Spleen (tissue), 11 donors: ENCODE measurements at regions not wholly inside any gene's neighbourhood (a gene's known extent, or its start where the extent isn't known, plus 50 kb on each side); places are given as distances from the start of the nearest gene placed in this dataset.

ENCODE experiments used
- DNase-seq: peaks from one replicate; pipeline ENCODE4 v3.0.0-alpha.2; 2020
- H3K27ac ChIP-seq, 8 donors: fragments of 200-600 bp; sonication (generic) in 7 of 8; 1 replicate in 4 of 8; 2 replicates in 4 of 8; pipeline versions ENCODE4 v1.5.0 to v1.8.0; 2016 to 2021; ENCODE audit warnings: inconsistent platforms in 4 of 8, mild to moderate bottlenecking in 4 of 8, moderate library complexity in 1 of 8
- H3K27me3 ChIP-seq, 7 donors: fragments of 200-600 bp; sonication (generic) in 6 of 7; replicated peaks in 1 of 7; 1 replicate in 4 of 7; 2 replicates in 3 of 7; pipeline versions ENCODE4 v1.5.0 to v1.8.0; 2016 to 2021; ENCODE audit warnings: inconsistent platforms in 3 of 7, mild to moderate bottlenecking in 1 of 7
- H3K36me3 ChIP-seq, 6 donors: fragments of 200-600 bp; sonication (generic) in 5 of 6; 1 replicate in 4 of 6; 2 replicates in 2 of 6; pipeline versions ENCODE4 v1.5.0 to v1.8.0; 2016 to 2021; ENCODE audit warnings: inconsistent platforms in 2 of 6
- H3K4me1 ChIP-seq, 6 donors: fragments of 200-600 bp; sonication (generic) in 5 of 6; 1 replicate in 3 of 6; 2 replicates in 3 of 6; pipeline versions ENCODE4 v1.5.0 to v1.8.0; 2016 to 2021; ENCODE audit warnings: inconsistent platforms in 3 of 6
- H3K4me3 ChIP-seq, 8 donors: fragments of 200-600 bp; sonication (generic) in 7 of 8; 1 replicate in 4 of 8; 2 replicates in 4 of 8; pipeline versions ENCODE4 v1.5.0 to v1.8.0; 2016 to 2021; ENCODE audit warnings: inconsistent platforms in 4 of 8, mild to moderate bottlenecking in 4 of 8, moderate library complexity in 2 of 8
- H3K9me3 ChIP-seq, 8 donors: fragments of 200-600 bp; sonication (generic) in 7 of 8; 1 replicate in 4 of 8; 2 replicates in 4 of 8; pipeline versions ENCODE4 v1.5.0 to v1.8.0; 2016 to 2021; ENCODE audit warnings: inconsistent platforms in 4 of 8
- CTCF ChIP-seq, 11 experiments: fragments of 200-600 bp in 7 of 11; fragments of 450-650 bp in 4 of 11; sonication (generic) in 4 of 11; IDR thresholded peaks in 8 of 11; conservative IDR thresholded peaks in 3 of 11; 1 replicate in 7 of 11; 2 replicates in 4 of 11; pipeline versions ENCODE4 v1.4.0 to v1.8.0; 2016 to 2021; ENCODE audit warnings: antibody characterized with exemption in 11 of 11, inconsistent platforms in 4 of 11, mild to moderate bottlenecking in 1 of 11
- POLR2A ChIP-seq, 3 donors: fragments of 450-650 bp; IDR thresholded peaks; one replicate each; pipeline ENCODE4 v1.5.1; 2017; ENCODE audit warnings: antibody characterized with exemption in 3 of 3, mild to moderate bottlenecking in 1 of 3
- POLR2AphosphoS5 ChIP-seq, 3 donors: sonication (generic); formaldehyde crosslinking; IDR thresholded peaks; one replicate each; pipeline ENCODE4 v1.5.1; 2017; ENCODE audit warnings: antibody characterized with exemption in 3 of 3
- WGBS, 5 donors: extraction: QIAGEN DNeasy Blood & Tissue Kit in 3 of 5; methylation state at CpG; one replicate each; pipeline versions ENCODE4 v1.1.5 to v1.1.7; 2013 to 2018; 5-methylcytosine and 5-hydroxymethylcytosine counted together
- intact Hi-C: fragments of 100-400 bp; cut with DNase I; formaldehyde crosslinking; loops from one replicate; pipeline ENCODE4 v1.15.0; 2023; ENCODE audit warnings: low total_unique reads
- donor health status: healthy with polysubstance abuse.
- donor health status: DM: no; HTN: no; CAD: no; lungs with moderate emphysema.
- donor health status: DM: no; HTN: no; CAD: no.
- donor health status: Bipolar disorder and iron deficiency.
- donor health status: healthy.
- donor health status: DM: no; HTN: no; CAD: no.
- donor health status: DM: yes; HTN: yes; CAD: no.

DNA sequence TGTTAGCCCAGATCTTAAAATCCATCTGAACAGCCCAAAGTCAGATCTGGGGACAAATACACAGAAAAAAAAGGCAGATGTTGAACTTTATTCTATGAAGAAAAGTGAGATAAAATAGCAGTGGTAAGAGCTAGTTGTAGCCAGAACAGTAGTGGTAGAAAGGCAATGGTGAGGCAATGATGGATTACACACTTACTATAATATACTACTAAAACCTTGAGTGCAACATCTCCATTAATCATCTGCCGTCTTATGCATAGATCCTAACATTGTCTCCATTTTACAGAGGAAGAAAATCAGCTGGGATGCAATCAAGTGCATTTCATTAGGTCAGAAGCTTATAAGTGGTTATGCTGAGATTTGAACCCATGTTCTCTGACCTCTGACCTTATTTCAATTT is 699.6 kb downstream of the CDH11 start:
- H3K36me3 ChIP-seq, result no peaks in the 10 kb centered on the region
- intact Hi-C loops, result no loop called here
- peaks cover 0 to under 1% (median 0%) of the 10 kb centered on the region in 6 donors for H3K4me1 ChIP-seq
- WGBS, 5 donors, result 61 to 76% (median 67%) methylated on average over 1 of the region's 1 CpG
- H3K4me3 ChIP-seq, result no peak overlapping the region
- H3K27ac ChIP-seq, result no peak overlapping the region
- H3K9me3 ChIP-seq, result peaks cover 0 to 14% (median 5%) of the 10 kb centered on the region in 8 donors
- no peaks in the 10 kb centered on the region for H3K27me3 ChIP-seq
- no peak for DNase-seq
- TF ChIP-seq POLR2AphosphoS5 (IDR thresholded peaks at IDR 0.05), result no peak
- TF ChIP-seq CTCF (IDR thresholded peaks at IDR 0.05 in 8 of 11, conservative IDR thresholded peaks at IDR 0.05 in 3 of 11), result no peak
- TF ChIP-seq POLR2A (IDR thresholded peaks at IDR 0.05), result no peak

DNA sequence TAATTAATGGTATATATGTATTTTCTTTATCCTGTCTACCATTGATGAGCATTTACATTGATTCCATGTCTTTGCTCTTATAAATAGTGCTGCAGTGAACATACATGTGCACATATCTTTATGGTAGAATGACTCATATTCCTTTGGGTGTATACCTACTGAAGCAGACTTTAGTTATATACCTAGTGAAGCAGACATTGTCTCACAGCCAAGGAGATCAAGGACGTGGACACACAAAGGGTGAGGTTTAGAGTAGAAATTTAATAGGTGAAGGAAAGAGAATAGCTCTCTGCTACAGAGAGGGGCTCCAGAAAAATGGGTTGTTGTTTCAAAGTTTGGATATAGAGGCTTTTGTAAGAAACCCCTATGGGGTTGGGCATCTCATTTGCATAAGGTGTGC is 700.3 kb downstream of the CDH11 start:
- Histone ChIP-seq H3K27ac (no peak overlapping the region), H3K9me3 (peaks cover 0 to 14% (median 5%) of the 10 kb centered on the region in 8 donors), H3K27me3 (no peaks in the 10 kb centered on the region), H3K4me3 (no peak overlapping the region), H3K36me3 (no peaks in the 10 kb centered on the region), H3K4me1 (peaks cover 0 to 8% (median 0%) of the 10 kb centered on the region in 6 donors)
- TF ChIP-seq CTCF (IDR thresholded peaks at IDR 0.05 in 8 of 11, conservative IDR thresholded peaks at IDR 0.05 in 3 of 11), result no peak
- TF ChIP-seq POLR2AphosphoS5 (IDR thresholded peaks at IDR 0.05), result no peak
- no peak for TF ChIP-seq POLR2A (IDR thresholded peaks at IDR 0.05)
- intact Hi-C loops, result no loop called here
- 55 to 76% (median 74%) methylated on average over 1 of the region's 1 CpG for WGBS, 5 donors
- no peak for DNase-seq

- intact Hi-C loops, result no loop called here
- Histone ChIP-seq H3K27ac (no peak overlapping the region), H3K36me3 (no peaks in the 10 kb centered on the region), H3K4me1 (peaks cover 0 to 8% (median 0%) of the 10 kb centered on the region in 6 donors), H3K9me3 (peaks cover 0 to 16% (median 5%) of the 10 kb centered on the region in 8 donors), H3K4me3 (no peak overlapping the region), H3K27me3 (no peaks in the 10 kb centered on the region)
- 66 to 77% (median 72%) methylated on average over 4 of the region's 4 CpGs for WGBS, 5 donors
- TF ChIP-seq CTCF (IDR thresholded peaks at IDR 0.05 in 8 of 11, conservative IDR thresholded peaks at IDR 0.05 in 3 of 11), result no peak
- no peak for DNase-seq
These were observed 702.0 kb downstream of the CDH11 start for GRCh38 chr16:64419832-64420231.

DNA sequence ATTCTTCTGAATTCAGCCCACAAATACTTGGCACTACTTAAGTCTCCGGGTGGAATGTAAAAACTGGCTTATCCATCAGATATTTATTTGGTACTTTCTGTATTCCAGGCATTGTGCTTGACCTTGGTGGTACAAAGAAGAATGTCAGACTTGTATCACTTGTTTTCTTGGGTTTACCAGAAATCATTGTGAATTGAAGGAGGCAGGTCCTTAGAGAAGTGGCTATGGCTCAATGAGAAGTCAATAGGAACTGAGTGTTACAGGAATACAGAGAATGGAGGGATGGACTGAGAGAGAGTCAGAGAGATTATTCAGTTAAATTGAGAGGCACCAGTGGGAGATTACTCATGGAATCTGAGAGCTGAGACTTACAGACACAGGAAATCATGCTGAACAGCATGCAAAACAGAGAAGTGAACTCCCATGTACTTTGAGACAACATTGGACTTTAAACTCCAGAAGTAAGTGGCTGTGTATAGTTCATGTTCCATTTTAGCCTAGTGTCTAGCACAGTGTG is 704.1 kb downstream of the CDH11 start:
- intact Hi-C loops, result no loop called here
- Histone ChIP-seq H3K36me3 (no peaks in the 10 kb centered on the region), H3K4me1 (peaks cover 0 to 8% (median 0%) of the 10 kb centered on the region in 6 donors), H3K27ac (peak overlapping the region in 7 of 8 donors; percentile 4 to 64 (median 25)), H3K9me3 (peaks cover 0 to 19% (median 5%) of the 10 kb centered on the region in 8 donors), H3K4me3 (no peak overlapping the region), H3K27me3 (no peaks in the 10 kb centered on the region)
- no peak for DNase-seq
- WGBS, 5 donors, result 57 to 76% (median 68%) methylated on average over 1 of the region's 1 CpG
- TF ChIP-seq CTCF (IDR thresholded peaks at IDR 0.05 in 8 of 11, conservative IDR thresholded peaks at IDR 0.05 in 3 of 11) (no peak), POLR2A (IDR thresholded peaks at IDR 0.05) (no peak), POLR2AphosphoS5 (IDR thresholded peaks at IDR 0.05) (no peak)
